ENCODE measurements at regions not wholly inside any gene's neighbourhood (a gene's known extent, or its start where the extent isn't known, plus 50 kb on each side); places are given as distances from the start of the nearest gene placed in this dataset.

- no peak for TF ChIP-seq PPARA (CRISPR knock-in tag; IDR thresholded peaks at IDR 0.05; ENCODE audit: borderline replicate concordance)
- TF ChIP-seq ZFP30 (CRISPR knock-in tag; IDR thresholded peaks at IDR 0.05), result no peak
- no peak for TF ChIP-seq TSHZ2 (CRISPR knock-in tag; IDR thresholded peaks at IDR 0.05)
- no peak for TF ChIP-seq ZFP3 (CRISPR knock-in tag; IDR thresholded peaks at IDR 0.05)
- TF ChIP-seq TCF4 (CRISPR knock-in tag; IDR thresholded peaks at IDR 0.05; ENCODE audit: borderline replicate concordance), result no peak
- no peak for TF ChIP-seq BACH2 (CRISPR knock-in tag; IDR thresholded peaks at IDR 0.05; ENCODE audit: borderline replicate concordance)
- no peak for TF ChIP-seq PATZ1 (CRISPR knock-in tag; IDR thresholded peaks at IDR 0.05; ENCODE audit: borderline replicate concordance)
- TF ChIP-seq ZNF565 (CRISPR knock-in tag; conservative IDR thresholded peaks at IDR 0.05; ENCODE audit: low read depth), result no peak
- no peak for TF ChIP-seq ZNF8 (CRISPR knock-in tag; IDR thresholded peaks at IDR 0.05)
- TF ChIP-seq ISL1 (CRISPR knock-in tag; IDR thresholded peaks at IDR 0.05), result no peak
- no peak for TF ChIP-seq ZNF70 (CRISPR knock-in tag; IDR thresholded peaks at IDR 0.05)
- TF ChIP-seq SNAI2 (CRISPR knock-in tag; IDR thresholded peaks at IDR 0.05), result no peak
- TF ChIP-seq CSRNP3 (CRISPR knock-in tag; IDR thresholded peaks at IDR 0.05), result no peak
Observed at GRCh38 chr2:133680343-133681049, 112.2 kb upstream of the NCKAP5 start.

All from SK-N-SH treated with all-trans-retinoic acid at 6 μM for 48 hours (cell line).